ENCODE measurements at regions not wholly inside any gene's neighbourhood (a gene's known extent, or its start where the extent isn't known, plus 50 kb on each side); places are given as distances from the start of the nearest gene placed in this dataset.

GRCh38 chr15:95459273-95459672 lies 871.2 kb upstream of the NR2F2 start:
- Histone ChIP-seq H3K36me3 (ENCODE audit: control insufficient read depth, insufficient read depth, low read length) (no peaks in the 10 kb centered on the region), H3K4me1 (ENCODE audit: control insufficient read depth, extremely low read depth, insufficient read depth, low read length) (no peaks in the 10 kb centered on the region), H3K4me2 (ENCODE audit: extremely low read depth, insufficient read depth, low read length) (no peak overlapping the region), H2AFZ (ENCODE audit: low read length) (no peak overlapping the region), H3K9me3 (ENCODE audit: control insufficient read depth, insufficient read depth, low read depth, low read length) (no peaks in the 10 kb centered on the region), H3K27me3 (ENCODE audit: control insufficient read depth, insufficient read depth, low read length) (no peaks in the 10 kb centered on the region), H4K20me1 (ENCODE audit: control insufficient read depth, extremely low read depth, insufficient read depth, low read length) (no peaks in the 10 kb centered on the region), H3K27ac (ENCODE audit: insufficient read depth, low read length) (no peak overlapping the region), H3K4me3 (replicated peaks in 1 of 4; ENCODE audit: control extremely low read depth in 1 of 4, insufficient read depth in 1 of 4, low read depth in 3 of 4, low read length in 4 of 4) (no peak overlapping the region), H3K9ac (ENCODE audit: insufficient read depth, low read length) (no peak overlapping the region), H3K79me2 (ENCODE audit: control insufficient read depth, insufficient read depth, low read length) (no peaks in the 10 kb centered on the region)
- DNase-seq (ENCODE audit: low read depth in 2 of 2) = peak in 1 of 2 donors; percentile 11
- TF ChIP-seq CTCF (conservative IDR thresholded peaks at IDR 0.05 in 1 of 2, IDR thresholded peaks at IDR 0.05 in 1 of 2; ENCODE audit: low read depth in 1 of 2, low read length in 2 of 2) (no peak), EZH2 (IDR thresholded peaks at IDR 0.05; ENCODE audit: low read length, missing control alignments) (no peak)

GRCh38 chr15:95464509-95464908 lies 866.0 kb upstream of the NR2F2 start:
- no peak overlapping the region for H3K9ac ChIP-seq (ENCODE audit: insufficient read depth, low read length)
- H3K4me1 ChIP-seq (ENCODE audit: control insufficient read depth, extremely low read depth, insufficient read depth, low read length) = no peaks in the 10 kb centered on the region
- peak overlapping the region; percentile 24 for H2AFZ ChIP-seq (ENCODE audit: low read length)
- H3K36me3 ChIP-seq (ENCODE audit: control insufficient read depth, insufficient read depth, low read length) = no peaks in the 10 kb centered on the region
- no peaks in the 10 kb centered on the region for H4K20me1 ChIP-seq (ENCODE audit: control insufficient read depth, extremely low read depth, insufficient read depth, low read length)
- no peaks in the 10 kb centered on the region for H3K27me3 ChIP-seq (ENCODE audit: control insufficient read depth, insufficient read depth, low read length)
- TF ChIP-seq EZH2 (IDR thresholded peaks at IDR 0.05; ENCODE audit: low read length, missing control alignments) (no peak), CTCF (conservative IDR thresholded peaks at IDR 0.05 in 1 of 2, IDR thresholded peaks at IDR 0.05 in 1 of 2; ENCODE audit: low read depth in 1 of 2, low read length in 2 of 2) (no peak)
- H3K27ac ChIP-seq (ENCODE audit: insufficient read depth, low read length) = no peak overlapping the region
- DNase-seq (ENCODE audit: low read depth in 2 of 2) = peak; percentile 42 to 80
- H3K79me2 ChIP-seq (ENCODE audit: control insufficient read depth, insufficient read depth, low read length) = no peaks in the 10 kb centered on the region
- H3K4me3 ChIP-seq (replicated peaks in 1 of 4; ENCODE audit: control extremely low read depth in 1 of 4, insufficient read depth in 1 of 4, low read depth in 3 of 4, low read length in 4 of 4) = peak overlapping the region in 1 of 4 experiments; percentile 22
- H3K9me3 ChIP-seq (ENCODE audit: control insufficient read depth, insufficient read depth, low read depth, low read length) = no peaks in the 10 kb centered on the region
- H3K4me2 ChIP-seq (ENCODE audit: extremely low read depth, insufficient read depth, low read length) = peak overlapping the region; percentile 11

GRCh38 chr15:95468820-95469219 lies 861.7 kb upstream of the NR2F2 start:
- H3K27me3 ChIP-seq (ENCODE audit: control insufficient read depth, insufficient read depth, low read length) = no peaks in the 10 kb centered on the region
- H2AFZ ChIP-seq (ENCODE audit: low read length) = no peak overlapping the region
- DNase-seq (ENCODE audit: low read depth in 2 of 2) = no peak
- H3K9ac ChIP-seq (ENCODE audit: insufficient read depth, low read length) = no peak overlapping the region
- no peak overlapping the region for H3K4me3 ChIP-seq (replicated peaks in 1 of 4; ENCODE audit: control extremely low read depth in 1 of 4, insufficient read depth in 1 of 4, low read depth in 3 of 4, low read length in 4 of 4)
- no peaks in the 10 kb centered on the region for H4K20me1 ChIP-seq (ENCODE audit: control insufficient read depth, extremely low read depth, insufficient read depth, low read length)
- H3K36me3 ChIP-seq (ENCODE audit: control insufficient read depth, insufficient read depth, low read length) = no peaks in the 10 kb centered on the region
- H3K4me1 ChIP-seq (ENCODE audit: control insufficient read depth, extremely low read depth, insufficient read depth, low read length) = no peaks in the 10 kb centered on the region
- TF ChIP-seq CTCF (conservative IDR thresholded peaks at IDR 0.05 in 1 of 2, IDR thresholded peaks at IDR 0.05 in 1 of 2; ENCODE audit: low read depth in 1 of 2, low read length in 2 of 2) (no peak), EZH2 (IDR thresholded peaks at IDR 0.05; ENCODE audit: low read length, missing control alignments) (no peak)
- H3K9me3 ChIP-seq (ENCODE audit: control insufficient read depth, insufficient read depth, low read depth, low read length) = no peaks in the 10 kb centered on the region
- no peak overlapping the region for H3K4me2 ChIP-seq (ENCODE audit: extremely low read depth, insufficient read depth, low read length)
- no peaks in the 10 kb centered on the region for H3K79me2 ChIP-seq (ENCODE audit: control insufficient read depth, insufficient read depth, low read length)
- no peak overlapping the region for H3K27ac ChIP-seq (ENCODE audit: insufficient read depth, low read length)

Data from fibroblast of lung (primary cell).